ENCODE measurements at regions not wholly inside any gene's neighbourhood (a gene's known extent, or its start where the extent isn't known, plus 50 kb on each side); places are given as distances from the start of the nearest gene placed in this dataset.

DNA sequence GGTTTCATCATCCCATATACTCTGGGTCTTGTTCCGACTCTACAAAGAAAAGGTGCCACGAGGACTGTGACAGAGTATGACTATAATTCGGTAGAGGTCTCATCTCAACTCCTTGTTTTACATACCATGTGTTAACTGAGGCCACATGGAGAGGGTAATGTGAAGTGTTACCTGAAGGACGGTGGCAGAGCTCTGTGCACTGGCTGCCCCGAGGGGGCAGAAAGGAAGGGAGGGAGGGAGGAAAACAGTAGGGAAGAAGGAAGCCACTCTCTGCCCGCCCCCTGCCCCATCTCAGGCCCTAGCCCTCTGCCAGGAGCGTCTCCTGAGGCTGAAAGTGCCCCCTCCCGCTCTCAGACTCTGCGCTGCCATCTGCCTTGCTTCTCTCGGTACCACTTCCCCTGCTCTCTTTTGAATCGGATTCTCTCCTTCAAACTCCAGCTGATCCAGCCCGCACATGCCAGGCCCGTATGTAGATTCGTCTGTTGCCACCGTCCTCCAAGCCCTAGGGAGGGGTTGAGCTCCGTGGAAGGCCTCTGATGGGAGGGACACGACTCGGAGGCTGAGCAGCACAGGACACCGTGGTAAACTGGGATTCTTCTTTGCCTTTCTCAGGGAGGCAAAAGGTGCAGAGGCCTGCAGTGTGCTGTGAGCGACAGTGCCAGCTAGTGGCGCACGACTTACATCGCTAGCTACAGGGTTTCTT lies 70.5 kb upstream of the ATP10A start:
- DNase-seq (ENCODE audit: low read depth in 2 of 2), result peak; percentile 83 to 84
- peak; percentile 82 for TF ChIP-seq CTCF (IDR thresholded peaks at IDR 0.05; ENCODE audit: low read depth, low read length)
- H3K4me3 ChIP-seq (replicated peaks in 1 of 2; ENCODE audit: low read depth in 2 of 2, low read length in 2 of 2), result peak overlapping the region; percentile 2 to 30

- TF ChIP-seq CTCF (IDR thresholded peaks at IDR 0.05; ENCODE audit: low read depth, low read length), result no peak
- DNase-seq (ENCODE audit: low read depth in 2 of 2), result no peak
- H3K4me3 ChIP-seq (replicated peaks in 1 of 2; ENCODE audit: low read depth in 2 of 2, low read length in 2 of 2), result no peak overlapping the region
Observed at GRCh38 chr15:25932696-25933095, 69.6 kb upstream of the ATP10A start.

DNA sequence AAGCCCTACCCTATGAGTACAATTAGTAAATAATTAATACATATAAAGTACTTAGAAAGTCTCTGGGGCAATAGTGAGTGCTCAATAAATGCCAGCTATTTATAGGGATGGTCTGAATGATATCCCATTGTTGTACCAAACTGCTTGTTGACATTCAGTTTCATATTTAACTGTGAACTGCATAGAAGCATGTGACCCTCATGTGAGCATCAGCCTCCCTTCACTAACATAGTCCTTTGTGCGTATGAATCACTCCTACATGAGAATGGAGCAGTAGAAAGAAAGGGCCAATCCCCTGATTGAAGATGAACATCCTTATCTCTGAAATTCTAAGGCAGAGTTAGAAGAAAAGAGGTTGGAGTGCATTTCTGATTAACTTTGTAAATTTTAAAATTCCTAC lies 68.7 kb upstream of the ATP10A start:
- H3K4me3 ChIP-seq (replicated peaks in 1 of 2; ENCODE audit: low read depth in 2 of 2, low read length in 2 of 2), result no peak overlapping the region
- DNase-seq (ENCODE audit: low read depth in 2 of 2), result peak in 1 of 2 donors; percentile 7
- no peak for TF ChIP-seq CTCF (IDR thresholded peaks at IDR 0.05; ENCODE audit: low read depth, low read length)

GRCh38 chr15:25930931-25931330 lies 67.8 kb upstream of the ATP10A start:
- TF ChIP-seq CTCF (IDR thresholded peaks at IDR 0.05; ENCODE audit: low read depth, low read length), result no peak
- H3K4me3 ChIP-seq (replicated peaks in 1 of 2; ENCODE audit: low read depth in 2 of 2, low read length in 2 of 2), result no peak overlapping the region
- DNase-seq (ENCODE audit: low read depth in 2 of 2), result no peak
